Uterus (tissue), 3 donors: ENCODE measurements at regions not wholly inside any gene's neighbourhood (a gene's known extent, or its start where the extent isn't known, plus 50 kb on each side); places are given as distances from the start of the nearest gene placed in this dataset.

Experiments
- DNase-seq, 2 donors: peaks; one replicate each; pipeline ENCODE4 v3.0.0-alpha.2; 2019 to 2020
- H3K27ac ChIP-seq, 2 donors: fragments of 200-600 bp; sonication (generic); 1 replicate in 1 of 2; 2 replicates in 1 of 2; pipeline ENCODE4 v1.5.1; 2016 to 2018
- H3K27me3 ChIP-seq, 2 donors: fragments of 200-600 bp; sonication (generic); one replicate each; pipeline ENCODE4 v1.5.1; 2018 to 2019; ENCODE audit warnings: control low read depth in 1 of 2
- H3K36me3 ChIP-seq, 2 donors: fragments of 200-600 bp; sonication (generic); one replicate each; pipeline ENCODE4 v1.5.1; 2019; ENCODE audit warnings: control low read depth in 1 of 2
- H3K4me1 ChIP-seq, 2 donors: fragments of 200-600 bp; sonication (generic); one replicate each; pipeline ENCODE4 v1.5.1; 2018 to 2019; ENCODE audit warnings: control low read depth in 1 of 2
- H3K4me3 ChIP-seq, 2 donors: fragments of 200-600 bp; sonication (generic); 1 replicate in 1 of 2; 2 replicates in 1 of 2; pipeline ENCODE4 v1.5.1; 2018 to 2019; ENCODE audit warnings: mild to moderate bottlenecking in 1 of 2
- H3K9me3 ChIP-seq, 2 donors: fragments of 200-600 bp; sonication (generic); one replicate each; pipeline ENCODE4 v1.5.1; 2019; ENCODE audit warnings: control low read depth in 1 of 2
- CTCF ChIP-seq, 4 experiments: fragments of 200-600 bp in 2 of 4; fragments of 450-650 bp in 2 of 4; sonication (generic) in 2 of 4; IDR thresholded peaks; one replicate each; pipeline ENCODE4 v1.5.1; 2016 to 2019; ENCODE audit warnings: antibody characterized with exemption in 4 of 4, mild to moderate bottlenecking in 2 of 4, moderate library complexity in 1 of 4
- POLR2A ChIP-seq, 2 donors: fragments of 450-650 bp; IDR thresholded peaks; one replicate each; pipeline ENCODE4 v1.6.1; 2016; ENCODE audit warnings: antibody characterized with exemption in 2 of 2, mild to moderate bottlenecking in 1 of 2, moderate library complexity in 1 of 2
- intact Hi-C: fragments of 100-400 bp; cut with DNase I; formaldehyde crosslinking; loops from one replicate; pipeline ENCODE4 v1.15.1; 2023; ENCODE audit warnings: low total_unique reads
- donor health status: DM: yes; HTN: yes; CAD: no.

- Histone ChIP-seq H3K9me3 (no peaks in the 10 kb centered on the region), H3K36me3 (no peaks in the 10 kb centered on the region), H3K27ac (no peak overlapping the region), H3K4me3 (no peak overlapping the region), H3K4me1 (no peaks in the 10 kb centered on the region), H3K27me3 (peaks cover 0 to 2% of the 10 kb centered on the region in 2 donors)
- intact Hi-C loops: no loop called here
- TF ChIP-seq CTCF (IDR thresholded peaks at IDR 0.05): no peak
- no peak for TF ChIP-seq POLR2A (IDR thresholded peaks at IDR 0.05)
- no peak for DNase-seq
These were observed 390.7 kb downstream of the NPHP4 start for GRCh38 chr1:5601516-5601915.

- no peak for DNase-seq
- no peaks in the 10 kb centered on the region for H3K27me3 ChIP-seq
- intact Hi-C loops: no loop called here
- no peak for TF ChIP-seq CTCF (IDR thresholded peaks at IDR 0.05)
- TF ChIP-seq POLR2A (IDR thresholded peaks at IDR 0.05): no peak
- no peak overlapping the region for H3K27ac ChIP-seq
- no peak overlapping the region for H3K4me3 ChIP-seq
- H3K4me1 ChIP-seq: no peaks in the 10 kb centered on the region
- H3K36me3 ChIP-seq: no peaks in the 10 kb centered on the region
- no peaks in the 10 kb centered on the region for H3K9me3 ChIP-seq
These were observed 392.7 kb downstream of the NPHP4 start for GRCh38 chr1:5599541-5599940.

GRCh38 chr1:5598824-5599395 is 393.3 kb downstream of the NPHP4 start:
- TF ChIP-seq CTCF (IDR thresholded peaks at IDR 0.05): no peak
- TF ChIP-seq POLR2A (IDR thresholded peaks at IDR 0.05): no peak
- Histone ChIP-seq H3K4me3 (no peak overlapping the region), H3K27me3 (no peaks in the 10 kb centered on the region), H3K27ac (no peak overlapping the region), H3K36me3 (no peaks in the 10 kb centered on the region), H3K4me1 (no peaks in the 10 kb centered on the region), H3K9me3 (no peaks in the 10 kb centered on the region)
- intact Hi-C loops: no loop called here
- no peak for DNase-seq

GRCh38 chr1:5597991-5598823 is 394.0 kb downstream of the NPHP4 start:
- Histone ChIP-seq H3K4me1 (no peaks in the 10 kb centered on the region), H3K27ac (no peak overlapping the region), H3K36me3 (no peaks in the 10 kb centered on the region), H3K4me3 (no peak overlapping the region), H3K9me3 (no peaks in the 10 kb centered on the region), H3K27me3 (no peaks in the 10 kb centered on the region)
- TF ChIP-seq POLR2A (IDR thresholded peaks at IDR 0.05) (no peak), CTCF (IDR thresholded peaks at IDR 0.05) (no peak)
- no peak for DNase-seq
- intact Hi-C loops: no loop called here

GRCh38 chr1:5597171-5597850 is 394.9 kb downstream of the NPHP4 start:
- Histone ChIP-seq H3K4me3 (no peak overlapping the region), H3K27ac (no peak overlapping the region), H3K9me3 (no peaks in the 10 kb centered on the region), H3K4me1 (no peaks in the 10 kb centered on the region), H3K27me3 (no peaks in the 10 kb centered on the region), H3K36me3 (no peaks in the 10 kb centered on the region)
- DNase-seq: no peak
- TF ChIP-seq CTCF (IDR thresholded peaks at IDR 0.05) (no peak), POLR2A (IDR thresholded peaks at IDR 0.05) (no peak)
- intact Hi-C loops: no loop called here
